Activated T-cell treated with anti-CD3 and anti-CD28 coated beads for 24 hours (primary cell): ENCODE measurements at regions not wholly inside any gene's neighbourhood (a gene's known extent, or its start where the extent isn't known, plus 50 kb on each side); places are given as distances from the start of the nearest gene placed in this dataset.

Source experiments
- DNase-seq: peaks from one replicate; pipeline ENCODE4 v3.0.0-alpha.2; 2020; ENCODE audit warnings: low read depth

GRCh38 chr14:34014936-34015335 lies 64.1 kb upstream of the EGLN3 start:
- no peak for DNase-seq

GRCh38 chr14:34013721-34014060 lies 62.8 kb upstream of the EGLN3 start:
- no peak for DNase-seq

- DNase-seq = no peak
Observed at GRCh38 chr14:34012978-34013720, 62.3 kb upstream of the EGLN3 start.

- no peak for DNase-seq
Observed at GRCh38 chr14:34012369-34012768, 61.5 kb upstream of the EGLN3 start.

DNA sequence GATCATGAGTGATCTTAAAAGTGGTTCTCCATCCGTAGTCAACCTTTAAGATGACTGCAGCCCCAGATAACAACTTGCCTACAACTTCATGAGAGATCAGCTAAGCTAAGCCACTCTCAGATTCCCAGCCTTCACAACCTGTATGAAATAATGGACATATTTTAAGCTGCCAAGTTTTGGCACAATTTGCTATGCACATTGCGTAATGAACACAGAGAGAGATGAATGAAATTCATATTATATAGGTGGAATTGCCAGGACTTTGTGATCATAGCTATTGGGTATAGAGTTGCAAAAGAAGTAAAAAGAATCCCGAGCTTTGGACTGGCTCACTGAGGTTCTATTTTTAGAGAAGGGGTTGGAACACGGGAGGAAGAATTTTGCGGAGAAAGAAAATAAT lies 59.1 kb upstream of the EGLN3 start:
- no peak for DNase-seq

GRCh38 chr14:34007902-34008301 lies 57.0 kb upstream of the EGLN3 start:
- no peak for DNase-seq

- DNase-seq = no peak
Observed at GRCh38 chr14:34005901-34006300, 55.0 kb upstream of the EGLN3 start.

- no peak for DNase-seq
Observed at GRCh38 chr14:34004881-34005280, 54.0 kb upstream of the EGLN3 start.

GRCh38 chr14:34003691-34004090 lies 52.8 kb upstream of the EGLN3 start:
- DNase-seq = no peak

GRCh38 chr14:34003082-34003668 lies 52.3 kb upstream of the EGLN3 start:
- no peak for DNase-seq
